ENCODE measurements at regions not wholly inside any gene's neighbourhood (a gene's known extent, or its start where the extent isn't known, plus 50 kb on each side); places are given as distances from the start of the nearest gene placed in this dataset.

DNA sequence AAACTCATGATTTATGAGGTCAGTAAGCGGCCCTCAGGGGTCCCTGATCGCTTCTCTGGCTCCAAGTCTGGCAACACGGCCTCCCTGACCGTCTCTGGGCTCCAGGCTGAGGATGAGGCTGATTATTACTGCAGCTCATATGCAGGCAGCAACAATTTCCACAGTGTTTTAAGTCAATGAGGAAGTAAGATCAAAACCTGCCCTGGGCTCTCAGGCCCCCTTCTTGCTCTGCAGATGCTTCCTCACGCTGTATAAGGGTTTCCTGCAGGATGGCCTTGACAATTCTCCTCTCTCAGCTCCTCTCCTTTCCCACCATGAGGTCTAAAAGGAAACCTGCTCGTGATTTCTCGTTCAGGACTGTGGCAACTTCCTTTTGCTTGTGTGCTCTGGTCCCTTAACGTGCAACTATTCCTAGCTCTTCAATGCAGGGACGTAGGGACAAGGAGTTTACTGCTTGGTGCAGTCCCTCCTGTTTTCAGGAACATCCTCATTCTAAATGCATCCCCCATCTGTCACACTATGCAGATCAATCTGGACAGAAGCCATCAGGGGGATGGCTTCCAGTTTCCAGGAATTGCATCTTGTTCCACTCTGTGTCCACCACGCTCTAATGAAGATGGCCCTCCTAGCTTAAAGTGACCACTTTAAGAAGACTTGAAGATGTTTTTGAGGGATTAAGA lies 64.3 kb upstream of the IGLL5 start:
- DNase-seq (ENCODE audit: low read depth), result no peak

DNA sequence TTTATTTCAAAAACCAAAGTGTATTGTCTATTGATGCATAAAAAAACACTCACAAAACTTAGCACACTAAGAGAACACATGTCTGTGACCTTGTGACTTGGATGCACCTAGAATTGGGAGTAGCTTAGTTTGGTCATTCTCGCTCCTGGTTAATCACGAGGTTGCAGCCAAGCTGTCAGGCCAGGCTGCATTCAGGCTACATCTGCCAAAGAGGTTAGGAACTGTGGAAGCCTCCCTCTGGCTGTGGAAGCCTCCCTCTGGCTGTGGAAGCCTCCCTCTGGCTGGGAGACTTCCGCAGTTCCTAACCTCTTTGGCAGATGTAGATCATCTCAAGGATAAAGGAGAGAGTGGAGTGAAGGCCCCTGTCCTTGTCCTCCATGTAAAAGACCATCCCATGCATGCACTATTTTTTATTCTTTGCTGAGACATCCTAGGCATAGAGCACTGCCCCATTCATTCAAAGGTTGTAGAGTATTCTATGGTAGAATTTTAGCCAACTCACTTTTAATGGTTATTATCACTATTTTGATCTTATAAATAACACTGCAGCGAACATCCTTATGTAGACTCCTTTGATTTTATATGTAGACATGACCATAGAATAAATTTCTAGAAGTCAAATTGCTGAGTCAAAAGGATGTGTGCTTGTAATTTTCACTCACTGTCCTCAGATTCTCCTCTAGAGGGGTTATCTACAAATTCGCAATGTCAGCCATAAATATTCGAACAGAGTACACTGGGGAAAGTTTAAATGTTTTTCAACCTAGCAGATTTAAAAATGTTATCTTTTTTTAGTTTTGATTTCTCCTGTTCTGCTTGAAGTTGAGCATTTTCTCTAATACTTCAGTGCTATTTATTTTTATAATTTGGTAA lies 63.0 kb upstream of the IGLL5 start:
- no peak for DNase-seq (ENCODE audit: low read depth)

DNA sequence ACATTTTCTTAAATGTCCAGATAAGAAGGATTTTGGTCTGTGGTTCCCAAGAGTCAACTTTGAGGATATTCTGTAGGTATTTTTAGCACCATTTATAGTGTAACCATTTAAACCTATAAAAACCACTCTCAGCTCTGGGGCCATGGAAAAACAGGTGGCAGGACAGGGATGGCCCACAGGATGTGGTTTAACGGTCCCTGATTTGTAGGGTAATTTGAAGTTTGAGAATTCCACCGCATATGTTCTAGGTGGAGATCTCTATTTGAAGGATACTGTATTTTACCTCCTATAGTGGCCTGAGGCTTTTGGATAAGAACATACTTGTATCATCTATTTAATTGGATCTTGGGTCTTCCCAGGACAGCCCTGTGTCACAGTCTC lies 62.4 kb upstream of the IGLL5 start:
- DNase-seq (ENCODE audit: low read depth), result no peak

- DNase-seq (ENCODE audit: low read depth), result no peak
Measured at GRCh38 chr22:22827187-22827939, 60.3 kb upstream of the IGLL5 start.

- DNase-seq (ENCODE audit: low read depth), result no peak
Measured at GRCh38 chr22:22830193-22830592, 57.4 kb upstream of the IGLL5 start.

- DNase-seq (ENCODE audit: low read depth), result no peak
Measured at GRCh38 chr22:22830957-22831688, 56.5 kb upstream of the IGLL5 start.

- no peak for DNase-seq (ENCODE audit: low read depth)
Measured at GRCh38 chr22:22833059-22833458, 54.6 kb upstream of the IGLL5 start.

DNA sequence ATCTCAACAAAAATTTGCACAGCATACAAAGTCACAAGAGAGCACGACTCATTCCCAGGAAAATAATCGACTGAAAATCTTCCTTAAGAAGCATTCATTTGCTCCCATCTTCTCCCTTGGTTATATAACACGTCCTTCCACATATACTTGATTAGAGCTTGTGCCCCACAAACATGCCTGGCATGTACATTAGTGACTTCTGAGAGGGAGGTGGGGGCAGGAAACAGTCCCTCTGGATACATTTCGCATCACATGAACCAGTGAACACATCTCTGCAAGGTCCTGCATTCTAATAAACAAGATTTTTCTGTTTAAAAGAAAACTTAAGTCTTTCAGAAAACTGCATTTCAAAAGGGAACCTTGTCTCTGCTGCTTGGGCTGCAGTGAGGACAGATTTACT lies 54.1 kb upstream of the IGLL5 start:
- DNase-seq (ENCODE audit: low read depth), result no peak

DNA sequence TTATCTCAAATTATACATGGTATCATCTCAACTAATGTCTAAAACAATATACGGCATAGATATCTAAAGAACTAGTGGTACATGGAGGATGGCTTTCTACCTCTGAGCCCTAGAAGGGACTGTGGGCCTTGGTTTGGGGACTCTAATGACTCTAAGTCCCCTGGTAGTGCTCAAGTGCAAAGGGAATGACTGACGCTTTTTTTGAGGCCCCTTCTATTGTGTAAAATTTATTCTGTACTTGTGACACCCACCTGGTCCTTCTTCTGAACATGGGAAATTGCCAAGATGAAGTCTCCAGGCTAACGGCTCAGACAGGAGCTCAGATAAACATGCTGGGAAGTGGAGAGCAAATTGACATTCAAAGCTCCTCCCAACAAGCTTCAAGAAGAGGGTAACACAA lies 53.4 kb upstream of the IGLL5 start:
- no peak for DNase-seq (ENCODE audit: low read depth)

DNA sequence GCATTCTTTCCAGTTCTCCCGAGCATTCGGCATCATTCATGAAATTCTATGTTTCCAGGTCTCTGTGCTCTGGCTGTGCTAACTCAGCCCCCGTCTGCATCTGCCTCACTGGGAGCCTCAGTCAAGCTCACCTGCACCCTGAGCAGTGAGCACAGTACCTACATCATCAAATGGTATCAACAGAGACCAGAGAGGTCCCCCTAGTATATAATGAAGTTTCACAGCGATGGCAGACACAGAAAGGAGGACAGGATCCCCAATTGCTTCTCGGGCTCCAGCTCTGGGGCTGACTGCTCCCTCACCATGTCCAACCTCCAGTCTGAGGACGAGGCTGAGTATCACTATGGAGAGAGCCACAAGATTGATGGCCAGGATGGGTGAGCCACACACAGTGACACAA lies 52.8 kb upstream of the IGLL5 start:
- no peak for DNase-seq (ENCODE audit: low read depth)

DNA sequence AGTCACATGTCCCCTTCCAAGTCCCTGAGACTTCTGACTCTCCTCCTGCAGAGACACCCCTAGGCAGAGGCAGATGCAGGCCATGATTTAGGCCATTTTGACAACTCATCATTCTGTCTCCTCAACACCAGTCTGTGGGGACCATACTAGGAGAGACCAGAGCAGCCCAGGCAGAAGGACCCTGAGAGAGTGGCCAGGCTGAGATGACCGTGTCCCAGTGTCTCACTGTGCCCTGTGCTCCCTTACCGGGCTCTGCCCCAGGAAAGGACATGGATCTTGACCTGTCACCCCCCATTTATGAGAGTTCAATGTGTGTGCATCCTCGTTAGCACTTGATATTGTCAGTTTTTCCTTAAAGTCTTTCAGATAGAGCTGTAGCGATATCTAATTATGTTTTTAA lies 52.4 kb upstream of the IGLL5 start:
- no peak for DNase-seq (ENCODE audit: low read depth)

- no peak for DNase-seq (ENCODE audit: low read depth)
Measured at GRCh38 chr22:22835771-22836291, 51.8 kb upstream of the IGLL5 start.

GRCh38 chr22:22836635-22837034 lies 51.0 kb upstream of the IGLL5 start:
- DNase-seq (ENCODE audit: low read depth), result no peak

Data from non-pigmented ciliary epithelial cell (primary cell).